WTC11 (cell line): ENCODE measurements at regions not wholly inside any gene's neighbourhood (a gene's known extent, or its start where the extent isn't known, plus 50 kb on each side); places are given as distances from the start of the nearest gene placed in this dataset.

Experiments
- NFYB ChIP-seq: sonication (generic); formaldehyde crosslinking; conservative IDR thresholded peaks from 2 replicates; pipeline ENCODE4 v1.8.0; 2022; ENCODE audit warnings: low read depth, missing genetic modification reagents
- SMAD4 ChIP-seq: sonication (generic); formaldehyde crosslinking; IDR thresholded peaks from 2 replicates; pipeline ENCODE4 v1.8.0; 2022; ENCODE audit warnings: mild to moderate bottlenecking, missing genetic modification reagents
- TEAD4 ChIP-seq: sonication (generic); formaldehyde crosslinking; IDR thresholded peaks from 2 replicates; pipeline ENCODE4 v1.8.0; 2022; ENCODE audit warnings: mild to moderate bottlenecking, missing genetic modification reagents
- TF ChIP-seq, protein P1 (sequence below): sonication (generic); formaldehyde crosslinking; conservative IDR thresholded peaks from 2 replicates; pipeline ENCODE4 v1.8.1; 2023; ENCODE audit warnings: mild to moderate bottlenecking, low read depth, missing genetic modification reagents, moderate library complexity
- TF ChIP-seq, protein P2 (sequence below): fragments of 200-600 bp; IDR thresholded peaks from 2 replicates; pipeline ENCODE4 v1.8.0; 2022; ENCODE audit warnings: antibody characterized with exemption
- TF ChIP-seq, protein P3 (sequence below): sonication (generic); formaldehyde crosslinking; IDR thresholded peaks from 2 replicates; pipeline ENCODE4 v1.8.1; 2022; ENCODE audit warnings: low read depth, missing genetic modification reagents, borderline replicate concordance
- TF ChIP-seq, protein P4 (sequence below): sonication (generic); formaldehyde crosslinking; conservative IDR thresholded peaks from 2 replicates; pipeline ENCODE4 v1.8.1; 2022; ENCODE audit warnings: mild to moderate bottlenecking, missing genetic modification reagents

DNA sequence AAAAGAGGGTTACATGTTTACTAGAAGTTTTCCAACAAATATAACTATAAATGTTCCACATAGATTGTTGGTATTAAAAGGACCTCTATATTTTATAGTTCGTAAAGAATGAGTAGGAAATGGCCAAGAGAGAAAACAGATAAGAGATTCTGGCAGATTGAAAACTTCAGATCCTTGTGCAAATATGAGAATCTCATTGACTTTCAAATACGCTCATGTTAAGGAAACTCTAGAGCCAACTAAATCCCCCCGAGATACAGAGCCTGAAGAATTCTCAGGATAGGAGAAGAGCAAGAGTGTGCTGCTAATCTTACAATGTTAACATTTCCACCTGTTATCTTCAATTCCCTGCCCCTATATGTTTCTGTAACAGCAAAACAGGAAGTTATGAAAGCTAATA is 159.0 kb upstream of the OR13F1 start:
- no peak for TF ChIP-seq NFYB (CRISPR knock-in tag)
- TF ChIP-seq TEAD4 (CRISPR knock-in tag), result no peak
- TF ChIP-seq, protein P1, sequence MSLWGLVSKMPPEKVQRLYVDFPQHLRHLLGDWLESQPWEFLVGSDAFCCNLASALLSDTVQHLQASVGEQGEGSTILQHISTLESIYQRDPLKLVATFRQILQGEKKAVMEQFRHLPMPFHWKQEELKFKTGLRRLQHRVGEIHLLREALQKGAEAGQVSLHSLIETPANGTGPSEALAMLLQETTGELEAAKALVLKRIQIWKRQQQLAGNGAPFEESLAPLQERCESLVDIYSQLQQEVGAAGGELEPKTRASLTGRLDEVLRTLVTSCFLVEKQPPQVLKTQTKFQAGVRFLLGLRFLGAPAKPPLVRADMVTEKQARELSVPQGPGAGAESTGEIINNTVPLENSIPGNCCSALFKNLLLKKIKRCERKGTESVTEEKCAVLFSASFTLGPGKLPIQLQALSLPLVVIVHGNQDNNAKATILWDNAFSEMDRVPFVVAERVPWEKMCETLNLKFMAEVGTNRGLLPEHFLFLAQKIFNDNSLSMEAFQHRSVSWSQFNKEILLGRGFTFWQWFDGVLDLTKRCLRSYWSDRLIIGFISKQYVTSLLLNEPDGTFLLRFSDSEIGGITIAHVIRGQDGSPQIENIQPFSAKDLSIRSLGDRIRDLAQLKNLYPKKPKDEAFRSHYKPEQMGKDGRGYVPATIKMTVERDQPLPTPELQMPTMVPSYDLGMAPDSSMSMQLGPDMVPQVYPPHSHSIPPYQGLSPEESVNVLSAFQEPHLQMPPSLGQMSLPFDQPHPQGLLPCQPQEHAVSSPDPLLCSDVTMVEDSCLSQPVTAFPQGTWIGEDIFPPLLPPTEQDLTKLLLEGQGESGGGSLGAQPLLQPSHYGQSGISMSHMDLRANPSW, result no peak
- TF ChIP-seq, protein P2, sequence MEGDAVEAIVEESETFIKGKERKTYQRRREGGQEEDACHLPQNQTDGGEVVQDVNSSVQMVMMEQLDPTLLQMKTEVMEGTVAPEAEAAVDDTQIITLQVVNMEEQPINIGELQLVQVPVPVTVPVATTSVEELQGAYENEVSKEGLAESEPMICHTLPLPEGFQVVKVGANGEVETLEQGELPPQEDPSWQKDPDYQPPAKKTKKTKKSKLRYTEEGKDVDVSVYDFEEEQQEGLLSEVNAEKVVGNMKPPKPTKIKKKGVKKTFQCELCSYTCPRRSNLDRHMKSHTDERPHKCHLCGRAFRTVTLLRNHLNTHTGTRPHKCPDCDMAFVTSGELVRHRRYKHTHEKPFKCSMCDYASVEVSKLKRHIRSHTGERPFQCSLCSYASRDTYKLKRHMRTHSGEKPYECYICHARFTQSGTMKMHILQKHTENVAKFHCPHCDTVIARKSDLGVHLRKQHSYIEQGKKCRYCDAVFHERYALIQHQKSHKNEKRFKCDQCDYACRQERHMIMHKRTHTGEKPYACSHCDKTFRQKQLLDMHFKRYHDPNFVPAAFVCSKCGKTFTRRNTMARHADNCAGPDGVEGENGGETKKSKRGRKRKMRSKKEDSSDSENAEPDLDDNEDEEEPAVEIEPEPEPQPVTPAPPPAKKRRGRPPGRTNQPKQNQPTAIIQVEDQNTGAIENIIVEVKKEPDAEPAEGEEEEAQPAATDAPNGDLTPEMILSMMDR, result no peak
- TF ChIP-seq, protein P3, sequence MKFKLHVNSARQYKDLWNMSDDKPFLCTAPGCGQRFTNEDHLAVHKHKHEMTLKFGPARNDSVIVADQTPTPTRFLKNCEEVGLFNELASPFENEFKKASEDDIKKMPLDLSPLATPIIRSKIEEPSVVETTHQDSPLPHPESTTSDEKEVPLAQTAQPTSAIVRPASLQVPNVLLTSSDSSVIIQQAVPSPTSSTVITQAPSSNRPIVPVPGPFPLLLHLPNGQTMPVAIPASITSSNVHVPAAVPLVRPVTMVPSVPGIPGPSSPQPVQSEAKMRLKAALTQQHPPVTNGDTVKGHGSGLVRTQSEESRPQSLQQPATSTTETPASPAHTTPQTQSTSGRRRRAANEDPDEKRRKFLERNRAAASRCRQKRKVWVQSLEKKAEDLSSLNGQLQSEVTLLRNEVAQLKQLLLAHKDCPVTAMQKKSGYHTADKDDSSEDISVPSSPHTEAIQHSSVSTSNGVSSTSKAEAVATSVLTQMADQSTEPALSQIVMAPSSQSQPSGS, result no peak
- TF ChIP-seq SMAD4, result no peak
- TF ChIP-seq, protein P4, sequence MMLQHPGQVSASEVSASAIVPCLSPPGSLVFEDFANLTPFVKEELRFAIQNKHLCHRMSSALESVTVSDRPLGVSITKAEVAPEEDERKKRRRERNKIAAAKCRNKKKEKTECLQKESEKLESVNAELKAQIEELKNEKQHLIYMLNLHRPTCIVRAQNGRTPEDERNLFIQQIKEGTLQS (CRISPR knock-in tag), result no peak
